Activated CD4-positive, alpha-beta T cell treated with anti-CD3 and anti-CD28 coated beads, Interleukin-2, amount 10 ng/mL, durations not matched to agents 24 days and 14 days (primary cell): ENCODE measurements at regions not wholly inside any gene's neighbourhood (a gene's known extent, or its start where the extent isn't known, plus 50 kb on each side); places are given as distances from the start of the nearest gene placed in this dataset.

Source experiments
- DNase-seq: peaks from one replicate; pipeline ENCODE4 v3.0.0; 2022
- H3K27ac Mint-ChIP-seq: one replicate; pipeline ENCODE4 v1.8.0; 2022; ENCODE audit warnings: mild to moderate bottlenecking, mixed read lengths
- H3K27me3 Mint-ChIP-seq: one replicate; pipeline ENCODE4 v1.8.0; 2022; ENCODE audit warnings: mixed read lengths
- H3K36me3 Mint-ChIP-seq: one replicate; pipeline ENCODE4 v1.8.0; 2022; ENCODE audit warnings: low read depth, mild to moderate bottlenecking, mixed read lengths
- H3K4me1 Mint-ChIP-seq: one replicate; pipeline ENCODE4 v1.8.0; 2021; ENCODE audit warnings: mixed read lengths
- H3K4me3 Mint-ChIP-seq: one replicate; pipeline ENCODE4 v1.8.0; 2022; ENCODE audit warnings: mild to moderate bottlenecking, moderate library complexity, mixed read lengths
- H3K9me3 Mint-ChIP-seq: one replicate; pipeline ENCODE4 v1.8.0; 2021; ENCODE audit warnings: mixed read lengths
- intact Hi-C: fragments of 100-400 bp; cut with micrococcal nuclease; formaldehyde crosslinking; loops from one replicate; pipeline ENCODE4 v1.15.1; 2023

- intact Hi-C loops = no loop called here
- no peaks in the 10 kb centered on the region for H3K27me3 Mint-ChIP-seq
- H3K27ac Mint-ChIP-seq = no peak overlapping the region
- no peak for DNase-seq
- H3K4me3 Mint-ChIP-seq = no peak overlapping the region
- no peaks in the 10 kb centered on the region for H3K36me3 Mint-ChIP-seq
- H3K4me1 Mint-ChIP-seq = no peaks in the 10 kb centered on the region
- H3K9me3 Mint-ChIP-seq = peaks cover 6% of the 10 kb centered on the region
Observed at GRCh38 chr13:55410398-55411330, 1730.1 kb upstream of the PRR20A start.

GRCh38 chr13:55418095-55418494 lies 1722.6 kb upstream of the PRR20A start:
- H3K36me3 Mint-ChIP-seq = no peaks in the 10 kb centered on the region
- H3K27me3 Mint-ChIP-seq = no peaks in the 10 kb centered on the region
- no peak for DNase-seq
- H3K4me1 Mint-ChIP-seq = no peaks in the 10 kb centered on the region
- no peak overlapping the region for H3K4me3 Mint-ChIP-seq
- no peak overlapping the region for H3K27ac Mint-ChIP-seq
- H3K9me3 Mint-ChIP-seq = peaks cover 5% of the 10 kb centered on the region
- intact Hi-C loops = no loop called here

DNA sequence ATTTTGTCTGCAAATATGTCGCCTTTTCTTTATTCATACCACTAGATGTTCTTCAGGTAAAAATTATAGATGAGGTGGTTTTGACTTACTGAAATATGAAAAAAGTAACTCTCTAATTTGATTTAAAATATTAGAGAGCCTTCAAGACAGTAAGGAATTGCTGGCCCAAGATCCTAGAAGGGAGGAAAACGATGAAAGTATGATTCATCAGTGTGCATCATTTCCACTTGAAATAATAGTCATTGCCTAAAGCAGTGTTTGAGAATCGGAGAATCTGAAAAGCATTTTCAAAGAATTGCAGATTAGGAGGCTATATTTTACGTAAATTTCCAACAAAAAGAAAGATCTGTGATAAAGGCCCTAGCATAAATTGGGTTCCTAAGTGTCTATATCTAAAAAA lies 1707.9 kb upstream of the PRR20A start:
- Mint-ChIP-seq H3K4me1 (no peaks in the 10 kb centered on the region), H3K27ac (no peak overlapping the region), H3K4me3 (no peak overlapping the region), H3K9me3 (no peaks in the 10 kb centered on the region), H3K36me3 (no peaks in the 10 kb centered on the region), H3K27me3 (no peaks in the 10 kb centered on the region)
- DNase-seq = no peak
- intact Hi-C loops = no loop called here

DNA sequence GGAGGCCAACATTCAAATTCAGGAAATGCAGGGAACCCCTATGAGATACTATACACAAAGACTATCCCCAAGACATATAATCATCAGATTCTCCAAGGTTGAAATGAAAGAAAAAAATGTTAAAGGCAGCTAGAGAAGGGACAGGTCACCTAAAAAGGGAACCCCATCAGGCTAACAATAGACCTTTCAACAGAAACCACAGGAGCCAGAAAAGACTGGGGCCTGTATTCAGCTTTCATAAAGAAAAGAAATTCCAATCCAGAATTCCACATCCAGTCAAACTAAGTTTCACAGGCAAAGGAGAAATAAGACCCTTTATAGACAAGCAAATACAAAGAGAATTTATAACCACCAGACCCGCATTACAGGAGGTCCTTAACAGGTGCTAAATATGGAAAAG lies 1703.6 kb upstream of the PRR20A start:
- intact Hi-C loops = no loop called here
- H3K36me3 Mint-ChIP-seq = no peaks in the 10 kb centered on the region
- no peaks in the 10 kb centered on the region for H3K27me3 Mint-ChIP-seq
- no peak overlapping the region for H3K4me3 Mint-ChIP-seq
- no peak overlapping the region for H3K27ac Mint-ChIP-seq
- H3K4me1 Mint-ChIP-seq = no peaks in the 10 kb centered on the region
- peaks cover 9% of the 10 kb centered on the region for H3K9me3 Mint-ChIP-seq
- no peak for DNase-seq

- H3K27me3 Mint-ChIP-seq = no peaks in the 10 kb centered on the region
- DNase-seq = no peak
- intact Hi-C loops = no loop called here
- H3K9me3 Mint-ChIP-seq = peaks cover 9% of the 10 kb centered on the region
- no peak overlapping the region for H3K27ac Mint-ChIP-seq
- H3K4me3 Mint-ChIP-seq = no peak overlapping the region
- H3K36me3 Mint-ChIP-seq = no peaks in the 10 kb centered on the region
- H3K4me1 Mint-ChIP-seq = no peaks in the 10 kb centered on the region
Observed at GRCh38 chr13:55439450-55439849, 1701.3 kb upstream of the PRR20A start.

- H3K4me1 Mint-ChIP-seq = no peaks in the 10 kb centered on the region
- no peak overlapping the region for H3K27ac Mint-ChIP-seq
- no peak overlapping the region for H3K4me3 Mint-ChIP-seq
- no peaks in the 10 kb centered on the region for H3K36me3 Mint-ChIP-seq
- intact Hi-C loops = no loop called here
- H3K27me3 Mint-ChIP-seq = no peaks in the 10 kb centered on the region
- H3K9me3 Mint-ChIP-seq = peaks cover 9% of the 10 kb centered on the region
- no peak for DNase-seq
Observed at GRCh38 chr13:55440465-55441085, 1700.1 kb upstream of the PRR20A start.

- Mint-ChIP-seq H3K4me3 (no peak overlapping the region), H3K36me3 (no peaks in the 10 kb centered on the region), H3K27ac (no peak overlapping the region), H3K9me3 (peaks cover 3% of the 10 kb centered on the region), H3K4me1 (no peaks in the 10 kb centered on the region), H3K27me3 (no peaks in the 10 kb centered on the region)
- no peak for DNase-seq
- intact Hi-C loops = no loop called here
Observed at GRCh38 chr13:55464222-55464621, 1676.5 kb upstream of the PRR20A start.

DNA sequence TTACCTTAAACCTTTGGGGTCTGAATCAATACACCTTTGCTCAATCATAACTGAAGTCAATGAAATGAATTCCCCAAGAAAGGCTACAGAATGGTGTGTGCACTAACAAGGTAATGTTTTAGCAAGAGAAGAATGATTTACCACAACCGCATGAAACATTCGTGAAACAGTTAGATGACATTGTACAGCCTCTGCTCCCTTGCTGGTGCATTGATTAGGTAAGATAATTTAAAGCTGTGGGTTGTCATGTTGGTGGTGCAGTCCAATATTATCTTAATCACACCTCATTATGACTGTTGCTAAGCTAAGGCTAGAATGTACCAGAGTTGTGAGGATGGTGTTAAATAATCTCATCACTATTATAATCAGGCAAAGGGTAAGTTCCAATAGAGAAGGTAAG lies 1673.2 kb upstream of the PRR20A start:
- H3K4me1 Mint-ChIP-seq = no peaks in the 10 kb centered on the region
- H3K27ac Mint-ChIP-seq = no peak overlapping the region
- H3K4me3 Mint-ChIP-seq = no peak overlapping the region
- intact Hi-C loops = no loop called here
- no peaks in the 10 kb centered on the region for H3K36me3 Mint-ChIP-seq
- no peaks in the 10 kb centered on the region for H3K27me3 Mint-ChIP-seq
- DNase-seq = no peak
- peaks cover 3% of the 10 kb centered on the region for H3K9me3 Mint-ChIP-seq

- intact Hi-C loops = no loop called here
- no peaks in the 10 kb centered on the region for H3K27me3 Mint-ChIP-seq
- H3K9me3 Mint-ChIP-seq = peaks cover 18% of the 10 kb centered on the region
- no peaks in the 10 kb centered on the region for H3K36me3 Mint-ChIP-seq
- no peak overlapping the region for H3K27ac Mint-ChIP-seq
- H3K4me1 Mint-ChIP-seq = no peaks in the 10 kb centered on the region
- H3K4me3 Mint-ChIP-seq = no peak overlapping the region
- no peak for DNase-seq
Observed at GRCh38 chr13:55483626-55484158, 1657.0 kb upstream of the PRR20A start.

GRCh38 chr13:55493297-55493696 lies 1647.4 kb upstream of the PRR20A start:
- Mint-ChIP-seq H3K27ac (no peak overlapping the region), H3K36me3 (no peaks in the 10 kb centered on the region), H3K27me3 (no peaks in the 10 kb centered on the region), H3K4me1 (no peaks in the 10 kb centered on the region), H3K4me3 (no peak overlapping the region), H3K9me3 (peaks cover 4% of the 10 kb centered on the region)
- intact Hi-C loops = no loop called here
- DNase-seq = no peak

GRCh38 chr13:55497486-55497885 lies 1643.2 kb upstream of the PRR20A start:
- DNase-seq = no peak
- Mint-ChIP-seq H3K27me3 (no peaks in the 10 kb centered on the region), H3K4me1 (no peaks in the 10 kb centered on the region), H3K36me3 (no peaks in the 10 kb centered on the region), H3K9me3 (peaks cover 3% of the 10 kb centered on the region), H3K27ac (no peak overlapping the region), H3K4me3 (no peak overlapping the region)
- intact Hi-C loops = no loop called here

GRCh38 chr13:55500694-55501093 lies 1640.0 kb upstream of the PRR20A start:
- DNase-seq = no peak
- intact Hi-C loops = no loop called here
- Mint-ChIP-seq H3K9me3 (no peaks in the 10 kb centered on the region), H3K27me3 (no peaks in the 10 kb centered on the region), H3K36me3 (no peaks in the 10 kb centered on the region), H3K27ac (no peak overlapping the region), H3K4me3 (no peak overlapping the region), H3K4me1 (no peaks in the 10 kb centered on the region)

DNA sequence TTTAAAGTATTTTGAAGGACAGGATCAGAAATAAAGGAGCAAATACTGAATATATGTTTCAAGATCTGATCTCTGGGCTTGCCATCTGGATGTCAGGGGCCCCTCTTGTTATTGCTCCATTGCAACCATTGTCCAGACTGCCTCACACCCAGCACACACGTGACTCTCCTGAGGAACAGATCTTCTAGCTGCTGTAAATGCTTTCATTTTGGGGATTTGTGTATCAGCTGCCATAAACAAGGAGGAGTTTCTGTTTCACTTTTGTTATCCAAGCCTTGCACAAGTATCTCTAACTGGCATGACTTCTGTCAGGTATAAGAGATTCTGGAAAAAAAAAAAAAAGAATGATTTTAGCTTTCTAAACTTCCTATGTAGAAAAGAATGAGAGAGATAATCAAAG lies 1624.1 kb upstream of the PRR20A start:
- no peaks in the 10 kb centered on the region for H3K4me1 Mint-ChIP-seq
- no peak overlapping the region for H3K4me3 Mint-ChIP-seq
- no peak overlapping the region for H3K27ac Mint-ChIP-seq
- H3K27me3 Mint-ChIP-seq = no peaks in the 10 kb centered on the region
- intact Hi-C loops = no loop called here
- no peaks in the 10 kb centered on the region for H3K9me3 Mint-ChIP-seq
- H3K36me3 Mint-ChIP-seq = no peaks in the 10 kb centered on the region
- no peak for DNase-seq

DNA sequence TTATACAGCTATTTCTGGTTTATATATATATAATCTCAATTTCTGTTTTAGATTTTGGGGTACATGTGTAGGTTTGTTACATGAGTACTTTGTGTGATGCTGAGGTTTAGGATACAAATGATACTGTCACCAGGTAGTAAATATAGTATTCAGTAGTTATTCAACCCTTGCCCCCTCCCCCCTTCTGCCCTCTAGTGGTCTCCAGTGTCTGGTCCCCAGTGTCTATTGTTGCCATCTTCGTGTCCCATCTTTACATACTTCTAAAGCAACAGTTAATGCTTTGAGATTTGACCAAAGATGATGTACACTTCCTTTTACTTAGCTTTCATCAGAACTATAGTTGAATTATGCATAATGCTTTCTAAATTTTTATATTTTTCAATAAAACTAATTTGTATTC lies 1623.4 kb upstream of the PRR20A start:
- DNase-seq = no peak
- no peaks in the 10 kb centered on the region for H3K27me3 Mint-ChIP-seq

More for the DNA sequence above, 1623.4 kb upstream of the PRR20A start:
- intact Hi-C loops = no loop called here
- H3K27ac Mint-ChIP-seq = no peak overlapping the region
- no peak overlapping the region for H3K4me3 Mint-ChIP-seq
- no peaks in the 10 kb centered on the region for H3K9me3 Mint-ChIP-seq
- no peaks in the 10 kb centered on the region for H3K36me3 Mint-ChIP-seq
- H3K4me1 Mint-ChIP-seq = no peaks in the 10 kb centered on the region
